Activated CD8-positive, alpha-beta memory T cell treated with anti-CD3 and anti-CD28 coated beads, Interleukin-2, amount 10 ng/mL, durations not matched to agents 7 days and 5 days (primary cell): ENCODE measurements at regions not wholly inside any gene's neighbourhood (a gene's known extent, or its start where the extent isn't known, plus 50 kb on each side); places are given as distances from the start of the nearest gene placed in this dataset.

Experiments used
- ATAC-seq: fragments of 150-1000 bp; cut with Tn5 transposase; one replicate; pipeline ENCODE4 v1.10.0; 2021; ENCODE audit warnings: moderate library complexity
- CTCF ChIA-PET: fragments of 350-600 bp; sonication (Branson Sonifier 250); formaldehyde crosslinking; loops from one replicate; lab custom pipeline; 2021; ENCODE audit warnings: antibody characterized with exemption; lab: Charles Lee
- DNase-seq: peaks from one replicate; pipeline ENCODE4 v3.0.0-alpha.2; 2020
- H3K27ac Mint-ChIP-seq: one replicate; pipeline ENCODE4 v1.8.0; 2021; ENCODE audit warnings: mild to moderate bottlenecking, mixed read lengths
- H3K27me3 Mint-ChIP-seq: one replicate; pipeline ENCODE4 v1.8.0; 2021; ENCODE audit warnings: mixed read lengths
- H3K36me3 Mint-ChIP-seq: one replicate; pipeline ENCODE4 v1.8.0; 2021; ENCODE audit warnings: mild to moderate bottlenecking, mixed read lengths
- H3K4me1 Mint-ChIP-seq: one replicate; pipeline ENCODE4 v1.8.0; 2021; ENCODE audit warnings: mixed read lengths
- H3K4me3 Mint-ChIP-seq: one replicate; pipeline ENCODE4 v1.8.0; 2021; ENCODE audit warnings: mild to moderate bottlenecking, moderate library complexity, mixed read lengths
- H3K9me3 Mint-ChIP-seq: one replicate; pipeline ENCODE4 v1.8.0; 2022; ENCODE audit warnings: low read depth, mixed read lengths

- Mint-ChIP-seq H3K4me3 (no peak overlapping the region), H3K27ac (no peak overlapping the region), H3K36me3 (no peaks in the 10 kb centered on the region), H3K9me3 (no peaks in the 10 kb centered on the region), H3K4me1 (no peaks in the 10 kb centered on the region), H3K27me3 (no peaks in the 10 kb centered on the region)
- CTCF ChIA-PET: no interaction called here
- ATAC-seq: no peak
- DNase-seq: no peak
Measured at GRCh38 chr10:90591629-90592028, 266.2 kb downstream of the HTR7 start.

- peaks cover 2% of the 10 kb centered on the region for H3K27me3 Mint-ChIP-seq
- no peaks in the 10 kb centered on the region for H3K36me3 Mint-ChIP-seq
- no peaks in the 10 kb centered on the region for H3K9me3 Mint-ChIP-seq
- DNase-seq (no peak), ATAC-seq (no peak)
- no peak overlapping the region for H3K4me3 Mint-ChIP-seq
- no peak overlapping the region for H3K27ac Mint-ChIP-seq
- CTCF ChIA-PET: no interaction called here
- no peaks in the 10 kb centered on the region for H3K4me1 Mint-ChIP-seq
Measured at GRCh38 chr10:90592638-90593302, 265.1 kb downstream of the HTR7 start.

DNA sequence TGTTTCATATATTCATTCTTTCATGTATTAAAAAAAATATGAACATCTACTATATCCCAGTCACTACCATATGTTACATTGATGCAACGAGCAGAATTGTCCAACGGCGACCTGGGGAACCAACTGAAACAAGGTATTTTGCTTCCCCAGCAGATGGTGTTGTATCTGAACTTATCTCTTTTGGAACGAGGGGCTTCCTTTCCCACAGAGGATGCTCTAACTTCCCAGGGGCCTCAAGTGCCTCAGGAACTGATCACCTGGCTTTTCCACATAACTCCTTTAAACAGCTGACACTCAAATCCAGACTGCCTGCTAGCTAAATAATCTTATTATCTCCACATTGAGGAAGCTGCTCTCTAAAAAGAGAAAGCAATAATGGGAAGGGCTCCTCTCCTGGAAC is 259.3 kb downstream of the HTR7 start:
- ATAC-seq: no peak
- H3K27ac Mint-ChIP-seq: no peak overlapping the region
- CTCF ChIA-PET: no interaction called here
- H3K36me3 Mint-ChIP-seq: no peaks in the 10 kb centered on the region
- H3K4me3 Mint-ChIP-seq: no peak overlapping the region
- H3K27me3 Mint-ChIP-seq: peaks cover 2% of the 10 kb centered on the region
- DNase-seq: no peak
- H3K4me1 Mint-ChIP-seq: no peaks in the 10 kb centered on the region
- H3K9me3 Mint-ChIP-seq: no peaks in the 10 kb centered on the region

DNA sequence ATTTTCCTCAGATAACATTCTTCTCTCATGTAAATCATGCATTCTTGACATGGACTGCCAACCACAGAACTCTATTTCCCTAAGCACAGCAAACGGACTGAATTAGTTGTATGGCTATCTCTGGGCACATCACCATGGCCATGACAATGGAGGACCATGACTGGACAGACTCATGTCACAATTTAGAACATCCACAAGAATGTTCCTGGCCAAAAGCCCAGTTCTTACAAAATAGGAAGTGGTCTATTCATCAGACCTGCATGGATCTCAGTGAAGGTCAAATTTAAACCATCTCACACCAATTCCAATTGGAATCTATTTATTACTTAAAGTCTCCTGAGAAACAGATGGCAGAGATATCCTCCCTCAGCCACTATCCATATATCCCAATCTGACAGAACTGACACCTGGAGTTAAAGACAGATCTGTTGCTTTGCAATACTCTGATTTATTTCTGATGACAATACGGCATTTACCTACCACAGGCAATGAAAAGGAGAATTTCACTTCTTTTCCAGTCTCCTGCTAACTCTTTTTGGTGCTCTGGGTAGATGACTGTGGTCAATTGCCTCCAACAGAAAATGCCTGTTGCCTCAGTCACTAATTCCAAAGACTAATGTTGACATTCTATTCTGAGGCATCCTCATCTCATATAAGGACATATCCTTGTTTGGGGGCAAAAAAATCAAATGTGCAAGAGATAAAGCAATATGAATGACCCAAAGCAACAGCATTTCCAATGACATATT is 254.8 kb downstream of the HTR7 start:
- ATAC-seq: no peak
- no peak overlapping the region for H3K4me3 Mint-ChIP-seq
- no peak for DNase-seq
- no peaks in the 10 kb centered on the region for H3K36me3 Mint-ChIP-seq
- no peaks in the 10 kb centered on the region for H3K4me1 Mint-ChIP-seq
- CTCF ChIA-PET: no interaction called here
- H3K9me3 Mint-ChIP-seq: no peaks in the 10 kb centered on the region
- no peak overlapping the region for H3K27ac Mint-ChIP-seq
- no peaks in the 10 kb centered on the region for H3K27me3 Mint-ChIP-seq

DNA sequence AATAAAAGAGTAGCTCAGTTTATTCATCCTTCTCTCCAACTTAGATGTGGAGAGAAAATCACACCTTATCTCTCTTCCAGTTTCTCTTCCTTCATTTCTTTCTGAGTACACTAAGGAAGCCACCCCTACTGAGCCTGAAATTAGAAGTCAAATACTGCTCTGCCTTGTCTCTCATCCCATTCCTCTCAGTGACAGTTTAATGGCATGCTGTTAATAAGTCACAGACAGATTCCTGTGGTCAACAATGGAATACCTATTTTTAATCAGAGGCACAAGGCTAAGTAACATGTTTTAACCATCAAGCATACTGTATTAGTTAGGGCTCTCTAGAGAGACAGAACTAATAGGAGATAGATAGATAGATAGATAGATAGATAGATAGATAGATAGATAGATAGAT is 253.2 kb downstream of the HTR7 start:
- DNase-seq (no peak), ATAC-seq (no peak)
- no peak overlapping the region for H3K27ac Mint-ChIP-seq

DNA sequence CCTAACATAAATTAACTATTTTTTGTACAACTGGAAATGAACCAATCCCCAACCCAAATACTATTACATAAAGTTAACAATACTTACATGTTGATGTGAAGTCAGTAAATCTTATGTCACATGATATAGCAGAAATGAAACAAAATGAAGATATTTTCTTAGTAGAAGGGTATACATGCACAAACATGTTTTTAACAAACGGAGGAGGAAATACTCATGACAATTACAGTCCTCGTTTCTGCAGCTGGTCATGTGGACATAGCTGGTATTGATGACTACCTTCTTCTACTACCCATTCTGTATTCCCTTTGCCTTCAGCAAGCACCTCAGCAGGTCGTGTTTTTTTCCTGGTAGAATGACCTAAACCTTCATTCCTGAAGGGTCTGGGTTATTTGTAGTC is 252.3 kb downstream of the HTR7 start:
- H3K36me3 Mint-ChIP-seq: no peaks in the 10 kb centered on the region
- ATAC-seq (no peak), DNase-seq (no peak)
- no peak overlapping the region for H3K4me3 Mint-ChIP-seq
- H3K27ac Mint-ChIP-seq: no peak overlapping the region
- no peaks in the 10 kb centered on the region for H3K4me1 Mint-ChIP-seq
- H3K27me3 Mint-ChIP-seq: no peaks in the 10 kb centered on the region
- CTCF ChIA-PET: no interaction called here
- H3K9me3 Mint-ChIP-seq: no peaks in the 10 kb centered on the region

More for the DNA sequence above, 253.2 kb downstream of the HTR7 start:
- Mint-ChIP-seq H3K4me3 (no peak overlapping the region), H3K9me3 (no peaks in the 10 kb centered on the region), H3K4me1 (no peaks in the 10 kb centered on the region), H3K27me3 (no peaks in the 10 kb centered on the region), H3K36me3 (no peaks in the 10 kb centered on the region)
- CTCF ChIA-PET: no interaction called here

DNA sequence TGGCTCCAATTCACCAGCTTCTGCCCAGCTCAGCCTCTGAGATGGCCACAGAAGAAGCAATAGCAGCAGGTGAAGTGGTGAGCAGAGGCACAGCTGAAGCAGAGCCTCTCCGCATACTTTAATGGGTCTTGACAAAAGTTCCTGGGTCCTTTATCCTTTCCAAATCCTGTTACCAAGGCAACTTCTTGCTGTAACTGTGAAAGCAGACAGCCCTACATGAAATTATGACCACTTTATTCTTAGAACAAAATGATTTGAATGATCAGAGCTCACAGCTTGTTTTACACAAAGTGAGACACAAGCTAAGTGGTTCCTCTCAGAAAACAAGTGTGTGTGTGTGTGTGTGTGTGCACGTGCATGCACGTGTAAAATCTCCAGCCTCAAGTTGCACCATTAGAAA is 245.6 kb downstream of the HTR7 start:
- Mint-ChIP-seq H3K36me3 (no peaks in the 10 kb centered on the region), H3K4me1 (no peaks in the 10 kb centered on the region), H3K4me3 (no peak overlapping the region), H3K27me3 (no peaks in the 10 kb centered on the region), H3K9me3 (no peaks in the 10 kb centered on the region), H3K27ac (no peak overlapping the region)
- DNase-seq (no peak), ATAC-seq (no peak)
- CTCF ChIA-PET: no interaction called here

DNA sequence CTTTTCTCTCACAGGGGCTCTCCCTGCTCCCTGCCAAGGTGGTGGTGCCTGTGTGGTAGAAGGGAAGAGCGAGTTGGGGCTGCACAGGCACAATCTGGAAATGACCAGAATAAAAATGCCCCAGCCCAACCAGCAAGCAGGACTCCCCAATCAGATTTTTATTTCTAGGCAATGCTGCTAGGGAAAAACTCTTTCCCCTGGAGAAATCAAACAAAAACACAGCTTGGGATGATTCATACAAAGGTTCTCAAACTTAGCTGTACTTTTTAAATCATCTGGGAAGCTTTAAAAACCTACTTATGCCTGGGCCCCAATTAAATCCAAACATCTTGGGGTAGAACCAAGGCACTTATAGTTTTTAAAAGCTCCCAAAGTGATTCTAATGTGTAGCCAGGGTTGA is 243.2 kb downstream of the HTR7 start:
- Mint-ChIP-seq H3K27ac (no peak overlapping the region), H3K4me1 (no peaks in the 10 kb centered on the region), H3K9me3 (no peaks in the 10 kb centered on the region), H3K27me3 (no peaks in the 10 kb centered on the region), H3K36me3 (no peaks in the 10 kb centered on the region), H3K4me3 (no peak overlapping the region)
- CTCF ChIA-PET: no interaction called here
- DNase-seq: no peak
- no peak for ATAC-seq

- ATAC-seq: no peak
- CTCF ChIA-PET: no interaction called here
Measured at GRCh38 chr10:90621577-90621976, 236.3 kb downstream of the HTR7 start.

GRCh38 chr10:90635111-90635765 is 222.6 kb downstream of the HTR7 start:
- no peak for DNase-seq
- H3K9me3 Mint-ChIP-seq: no peaks in the 10 kb centered on the region
- H3K27me3 Mint-ChIP-seq: no peaks in the 10 kb centered on the region
- CTCF ChIA-PET: no interaction called here
- H3K36me3 Mint-ChIP-seq: no peaks in the 10 kb centered on the region
- H3K4me3 Mint-ChIP-seq: no peak overlapping the region
- no peaks in the 10 kb centered on the region for H3K4me1 Mint-ChIP-seq
- no peak overlapping the region for H3K27ac Mint-ChIP-seq
- no peak for ATAC-seq

More at GRCh38 chr10:90621577-90621976, 236.3 kb downstream of the HTR7 start:
- H3K27me3 Mint-ChIP-seq: no peaks in the 10 kb centered on the region
- no peaks in the 10 kb centered on the region for H3K4me1 Mint-ChIP-seq
- no peak overlapping the region for H3K27ac Mint-ChIP-seq
- no peak for DNase-seq
- no peaks in the 10 kb centered on the region for H3K36me3 Mint-ChIP-seq
- H3K9me3 Mint-ChIP-seq: no peaks in the 10 kb centered on the region
- H3K4me3 Mint-ChIP-seq: no peak overlapping the region

- CTCF ChIA-PET: no interaction called here
- Mint-ChIP-seq H3K9me3 (no peaks in the 10 kb centered on the region), H3K27me3 (no peaks in the 10 kb centered on the region), H3K36me3 (no peaks in the 10 kb centered on the region), H3K4me3 (no peak overlapping the region), H3K27ac (no peak overlapping the region), H3K4me1 (no peaks in the 10 kb centered on the region)
- ATAC-seq: no peak
- no peak for DNase-seq
Measured at GRCh38 chr10:90640756-90641155, 217.1 kb downstream of the HTR7 start.

DNA sequence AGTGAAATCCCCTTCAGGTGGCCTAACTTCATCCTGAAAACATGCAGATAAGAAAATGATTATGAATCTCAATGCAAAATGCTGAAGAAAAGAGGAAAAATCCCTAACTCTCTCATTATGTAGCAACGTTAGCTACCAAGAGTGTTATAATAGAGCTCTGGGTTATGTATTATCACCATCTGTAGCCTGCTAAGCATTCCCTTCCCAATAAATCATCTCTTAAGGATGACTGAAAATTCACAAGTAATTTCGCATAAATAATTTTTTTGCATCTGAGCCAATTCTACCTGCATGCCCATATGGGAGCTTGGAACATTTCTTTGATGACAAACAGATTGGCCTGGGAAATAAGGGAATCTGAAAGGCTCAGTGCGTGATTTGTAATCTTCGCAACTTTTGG is 216.1 kb downstream of the HTR7 start:
- DNase-seq (no peak), ATAC-seq (no peak)
- Mint-ChIP-seq H3K27me3 (no peaks in the 10 kb centered on the region), H3K9me3 (no peaks in the 10 kb centered on the region), H3K36me3 (no peaks in the 10 kb centered on the region), H3K27ac (no peak overlapping the region), H3K4me3 (no peak overlapping the region), H3K4me1 (no peaks in the 10 kb centered on the region)
- CTCF ChIA-PET: no interaction called here

GRCh38 chr10:90642136-90642535 is 215.7 kb downstream of the HTR7 start:
- ATAC-seq (no peak), DNase-seq (no peak)
- CTCF ChIA-PET: no interaction called here
- Mint-ChIP-seq H3K36me3 (no peaks in the 10 kb centered on the region), H3K27ac (no peak overlapping the region), H3K27me3 (no peaks in the 10 kb centered on the region), H3K4me3 (no peak overlapping the region), H3K4me1 (no peaks in the 10 kb centered on the region), H3K9me3 (no peaks in the 10 kb centered on the region)

DNA sequence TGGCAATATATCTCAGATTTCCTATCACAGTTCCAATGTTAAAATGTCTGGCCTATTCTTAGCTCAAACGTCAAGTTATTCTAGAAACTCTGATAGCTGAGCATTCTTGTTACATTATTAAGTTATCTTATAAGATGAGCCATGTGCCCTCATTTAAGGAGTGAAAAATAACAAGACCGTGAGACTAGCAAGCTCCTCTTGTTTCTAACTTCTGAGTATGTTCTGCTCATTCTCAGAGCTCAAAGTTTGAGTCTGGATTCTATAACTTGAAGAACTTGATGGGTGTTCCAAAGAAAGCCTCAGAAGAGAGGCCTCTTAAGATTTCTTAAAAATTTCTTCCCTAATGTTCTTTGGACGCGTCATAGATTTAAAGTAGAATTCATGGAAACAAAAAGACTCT is 215.2 kb downstream of the HTR7 start:
- no peaks in the 10 kb centered on the region for H3K36me3 Mint-ChIP-seq
- CTCF ChIA-PET: no interaction called here
- no peak overlapping the region for H3K4me3 Mint-ChIP-seq
- DNase-seq (no peak), ATAC-seq (no peak)
- H3K27me3 Mint-ChIP-seq: no peaks in the 10 kb centered on the region
- no peaks in the 10 kb centered on the region for H3K4me1 Mint-ChIP-seq
- no peak overlapping the region for H3K27ac Mint-ChIP-seq
- no peaks in the 10 kb centered on the region for H3K9me3 Mint-ChIP-seq
